HepG2 (cell line): ENCODE measurements at regions not wholly inside any gene's neighbourhood (a gene's known extent, or its start where the extent isn't known, plus 50 kb on each side); places are given as distances from the start of the nearest gene placed in this dataset.
A peak's percentile ranks its signal among the peaks of the same experiment; 100 is the strongest.

Source experiments
- ATAC-seq: fragments of 200-7000 bp; cut with Tn5 transposase; 3 replicates; pipeline ENCODE4 v1.9.1; 2020; ENCODE audit warnings: mild to moderate bottlenecking, moderate library complexity
- BruUV-seq: library from RNA; stranded (reverse); fragments of 400-500 nt; replicated peaks from 2 replicates; lab custom pipeline; 2021; lab: Mats Ljungman, UMichigan
- CTCF ChIA-PET: fragments of 300-600 bp; formaldehyde crosslinking; extraction: SDS; loops from one replicate; lab custom pipeline; 2021; ENCODE audit warnings: low total read pairs, inconsistent platforms, low intra/inter-chr PET ratio; lab: Yijun Ruan, JAX
- POLR2A ChIA-PET: fragments of 350-600 bp; sonication (Branson Sonifier 250); formaldehyde crosslinking; loops from one replicate; lab custom pipeline; 2020; ENCODE audit warnings: antibody characterized with exemption, inconsistent platforms; lab: Yijun Ruan, JAX
- DNase-seq: peaks from one replicate; pipeline ENCODE4 v3.0.0-alpha.2; 2015; ENCODE audit warnings: low spot score
- FAIRE-seq: peaks from 3 replicates; lab custom pipeline; 2011; peaks lifted over from hg19 to GRCh38; lab: Jason Lieb, UNC
- H2AFZ ChIP-seq: one replicate; pipeline ENCODE4 v1.6.1; 2011; ENCODE audit warnings: low read length, inconsistent platforms
- H3K27ac ChIP-seq: fragments of 300-600 bp; 3 replicates; pipeline ENCODE4 v1.8.0; 2011; ENCODE audit warnings: mixed run types, mild to moderate bottlenecking, mixed read lengths, low read length, inconsistent platforms; ENCODE audit not compliant: insufficient read depth; ENCODE audit errors: extremely low read length
- H3K27me3 ChIP-seq, 2 experiments: fragments of 200-600 bp in 1 of 2; 2 replicates in 1 of 2; 3 replicates in 1 of 2; pipeline versions ENCODE4 v1.6.0 to v1.8.0; 2011; ENCODE audit warnings: low read length in 2 of 2, mild to moderate bottlenecking in 2 of 2, moderate library complexity in 2 of 2, inconsistent platforms in 1 of 2; ENCODE audit not compliant: insufficient read depth in 2 of 2, control insufficient read depth in 1 of 2
- H3K36me3 ChIP-seq, 2 experiments: fragments of 200-600 bp in 1 of 2; replicated peaks in 1 of 2; 2 replicates in 1 of 2; 3 replicates in 1 of 2; pipeline versions ENCODE4 v1.5.1 to v1.8.0; 2011; ENCODE audit warnings: low read length in 2 of 2, inconsistent platforms in 1 of 2; ENCODE audit not compliant: insufficient read depth in 2 of 2, control insufficient read depth in 1 of 2
- H3K4me1 ChIP-seq: 2 replicates; pipeline ENCODE4 v1.5.1; 2012; ENCODE audit warnings: low read length, inconsistent platforms; ENCODE audit not compliant: insufficient read depth
- H3K4me2 ChIP-seq: 2 replicates; pipeline ENCODE4 v1.6.0; 2011; ENCODE audit warnings: low read depth, low read length, inconsistent platforms
- H3K4me3 ChIP-seq, 3 experiments: fragments of 200-600 bp in 1 of 3; sonication (generic), shearing (Covaris generic) in 1 of 3; replicated peaks in 1 of 3; 2 replicates each; pipeline ENCODE4 v1.5.1; 2011 to 2016; ENCODE audit warnings: low read length in 3 of 3, inconsistent platforms in 2 of 3, low read depth in 2 of 3, mild to moderate bottlenecking in 2 of 3, control low read depth in 1 of 3, mixed read lengths in 1 of 3; ENCODE audit not compliant: insufficient read depth in 1 of 3
- H3K79me2 ChIP-seq: one replicate; pipeline ENCODE4 v1.6.1; 2011; ENCODE audit warnings: low read length, inconsistent platforms; ENCODE audit not compliant: insufficient read depth
- H3K9ac ChIP-seq: 2 replicates; pipeline ENCODE4 v1.6.0; 2011; ENCODE audit warnings: mild to moderate bottlenecking, low read depth, low read length, inconsistent platforms; ENCODE audit not compliant: insufficient read depth
- H3K9me3 ChIP-seq: 2 replicates; pipeline ENCODE4 v1.5.1; 2012; ENCODE audit warnings: mild to moderate bottlenecking, low read length
- H4K20me1 ChIP-seq: 2 replicates; pipeline ENCODE4 v1.6.0; 2011; ENCODE audit warnings: inconsistent platforms, mild to moderate bottlenecking, low read length, moderate library complexity; ENCODE audit not compliant: insufficient read depth
- CEBPB ChIP-seq: IDR thresholded peaks from 2 replicates; pipeline ENCODE4 v1.6.1; 2011; ENCODE audit warnings: low read depth, low read length, improper control_type of control experiment, borderline replicate concordance
- ZBTB26 ChIP-seq: IDR thresholded peaks from 2 replicates; pipeline ENCODE4 v1.6.1; 2016; ENCODE audit warnings: missing compliant biosample characterization, missing genetic modification reagents, borderline replicate concordance
- ZBTB38 ChIP-seq: sonication (generic); formaldehyde crosslinking; IDR thresholded peaks from 2 replicates; pipeline ENCODE4 v1.5.1; 2020; ENCODE audit warnings: mild to moderate bottlenecking, missing genetic modification reagents
- ZNF207 ChIP-seq: fragments of 450-650 bp; IDR thresholded peaks from 2 replicates; pipeline ENCODE4 v1.6.1; 2016; ENCODE audit warnings: antibody characterized with exemption, borderline replicate concordance
- WGBS: methylation state at CpG from one replicate; pipeline ENCODE4 v1.1.6; 2017; ENCODE audit warnings: low lambda C conversion rate; 5-methylcytosine and 5-hydroxymethylcytosine counted together
- in situ Hi-C: cut with HindIII; loops from 2 replicates; pipeline ENCODE4 v1.10.0; 2017; ENCODE audit warnings: low pct_unique_long_range_greater_than_20kb; ENCODE audit not compliant: extremely low pct_ligation_motif_present
- intact Hi-C: fragments of 100-400 bp; cut with micrococcal nuclease; formaldehyde crosslinking; loops from one replicate; pipeline ENCODE4 v1.10.0; 2022; ENCODE audit not compliant: unreplicated experiment
- TF ChIP-seq, protein P1 (sequence below): sonication (generic); IDR thresholded peaks from 2 replicates; pipeline ENCODE4 v1.6.1; 2016; ENCODE audit warnings: low read depth, borderline replicate concordance
- TF ChIP-seq, protein P2 (sequence below): IDR thresholded peaks from 2 replicates; pipeline ENCODE4 v1.6.1; 2016; ENCODE audit warnings: control low read depth

DNA sequence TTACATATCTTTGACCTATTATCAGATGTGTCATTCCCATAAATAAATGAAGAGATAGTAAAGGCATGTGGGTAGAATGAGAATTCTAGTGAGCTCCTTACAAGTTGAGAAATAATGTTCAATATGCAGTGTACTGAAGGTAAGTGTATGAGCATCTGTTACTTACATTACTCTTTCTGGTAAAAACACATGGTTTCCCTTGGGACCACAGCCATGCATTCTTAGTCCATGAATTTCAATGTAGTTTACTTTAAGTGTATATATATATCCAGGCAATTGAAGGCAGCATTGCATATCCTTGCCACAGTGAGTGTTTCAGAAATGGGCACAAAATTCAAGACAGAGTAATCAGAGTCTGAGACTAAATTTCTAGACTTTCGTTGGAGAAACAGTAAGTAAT, 277.2 kb downstream of the CXXC4 start (continued):
- TF ChIP-seq, protein P1, sequence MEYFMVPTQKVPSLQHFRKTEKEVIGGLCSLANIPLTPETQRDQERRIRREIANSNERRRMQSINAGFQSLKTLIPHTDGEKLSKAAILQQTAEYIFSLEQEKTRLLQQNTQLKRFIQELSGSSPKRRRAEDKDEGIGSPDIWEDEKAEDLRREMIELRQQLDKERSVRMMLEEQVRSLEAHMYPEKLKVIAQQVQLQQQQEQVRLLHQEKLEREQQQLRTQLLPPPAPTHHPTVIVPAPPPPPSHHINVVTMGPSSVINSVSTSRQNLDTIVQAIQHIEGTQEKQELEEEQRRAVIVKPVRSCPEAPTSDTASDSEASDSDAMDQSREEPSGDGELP: no peak

GRCh38 chr4:104211657-104212056, 283.0 kb downstream of the CXXC4 start:
- WGBS: 24% methylated on average over 2 of the region's 2 CpGs

More at GRCh38 chr4:104211657-104212056, 283.0 kb downstream of the CXXC4 start:
- Histone ChIP-seq H3K9ac (no peak overlapping the region), H3K4me3 (no peak overlapping the region), H3K4me1 (no peaks in the 10 kb centered on the region), H3K4me2 (no peak overlapping the region), H2AFZ (no peak overlapping the region), H3K79me2 (no peaks in the 10 kb centered on the region), H4K20me1 (no peaks in the 10 kb centered on the region), H3K36me3 (no peaks in the 10 kb centered on the region), H3K9me3 (no peaks in the 10 kb centered on the region; the same call in 1 of the 2 replicates), H3K27ac (no peak overlapping the region), H3K27me3 (no peaks in the 10 kb centered on the region)
- DNase-seq: no peak
- no peak for FAIRE-seq
- CTCF ChIA-PET: no interaction called here
- no peak for ATAC-seq
- intact Hi-C loops: no loop called here
- POLR2A ChIA-PET: no interaction called here
- in situ Hi-C loops: no loop called here
- peak; percentile 87 for TF ChIP-seq CEBPB
- TF ChIP-seq, protein P2, sequence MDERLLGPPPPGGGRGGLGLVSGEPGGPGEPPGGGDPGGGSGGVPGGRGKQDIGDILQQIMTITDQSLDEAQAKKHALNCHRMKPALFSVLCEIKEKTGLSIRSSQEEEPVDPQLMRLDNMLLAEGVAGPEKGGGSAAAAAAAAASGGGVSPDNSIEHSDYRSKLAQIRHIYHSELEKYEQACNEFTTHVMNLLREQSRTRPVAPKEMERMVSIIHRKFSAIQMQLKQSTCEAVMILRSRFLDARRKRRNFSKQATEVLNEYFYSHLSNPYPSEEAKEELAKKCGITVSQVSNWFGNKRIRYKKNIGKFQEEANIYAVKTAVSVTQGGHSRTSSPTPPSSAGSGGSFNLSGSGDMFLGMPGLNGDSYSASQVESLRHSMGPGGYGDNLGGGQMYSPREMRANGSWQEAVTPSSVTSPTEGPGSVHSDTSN (CRISPR knock-in tag): no peak
- TF ChIP-seq ZBTB38: no peak
- no peak for TF ChIP-seq ZNF207
- no peak for TF ChIP-seq ZBTB26 (CRISPR knock-in tag)
- no TSS peak for BruUV-seq
